Kidney (tissue), 13 donors: ENCODE measurements at regions not wholly inside any gene's neighbourhood (a gene's known extent, or its start where the extent isn't known, plus 50 kb on each side); places are given as distances from the start of the nearest gene placed in this dataset.

Source experiments
- DNase-seq, 5 donors: peaks; one replicate each; pipeline ENCODE4 v3.0.0-alpha.2; 2013 to 2020
- FAIRE-seq: peaks from 2 replicates; lab custom pipeline; 2012; peaks lifted over from hg19 to GRCh38; lab: Jason Lieb, UNC
- H3K27ac ChIP-seq, 2 donors: one replicate each; pipeline ENCODE4 v1.7.0; 2013; ENCODE audit warnings: low read depth in 2 of 2, low read length in 2 of 2, inconsistent platforms in 1 of 2
- H3K27me3 ChIP-seq: one replicate; pipeline ENCODE4 v1.7.1; 2013; ENCODE audit warnings: low read length, inconsistent platforms; ENCODE audit not compliant: control insufficient read depth, insufficient read depth
- H3K36me3 ChIP-seq, 3 donors: one replicate each; pipeline versions ENCODE4 v1.7.0 to v1.7.1; 2013; ENCODE audit warnings: low read length in 3 of 3, control low read depth in 1 of 3, inconsistent platforms in 1 of 3; ENCODE audit not compliant: insufficient read depth in 3 of 3, control insufficient read depth in 2 of 3
- H3K4me1 ChIP-seq, 3 donors: one replicate each; pipeline versions ENCODE4 v1.7.0 to v1.7.1; 2013; ENCODE audit warnings: low read length in 3 of 3, inconsistent platforms in 1 of 3, low read depth in 1 of 3; ENCODE audit not compliant: control insufficient read depth in 2 of 3, insufficient read depth in 2 of 3
- H3K4me3 ChIP-seq, 3 donors: one replicate each; pipeline versions ENCODE4 v1.7.0 to v1.8.1; 2013; ENCODE audit warnings: low read length in 3 of 3, control low read depth in 1 of 3, inconsistent platforms in 1 of 3
- H3K9ac ChIP-seq, 3 donors: one replicate each; pipeline versions ENCODE4 v1.7.0 to v1.7.1; 2013; ENCODE audit warnings: low read length in 3 of 3, control low read depth in 1 of 3, inconsistent platforms in 1 of 3
- H3K9me3 ChIP-seq, 3 donors: one replicate each; pipeline versions ENCODE4 v1.7.0 to v1.7.1; 2013; ENCODE audit warnings: low read length in 3 of 3, control low read depth in 1 of 3, inconsistent platforms in 1 of 3; ENCODE audit not compliant: control insufficient read depth in 2 of 3, insufficient read depth in 1 of 3
- CTCF ChIP-seq: IDR thresholded peaks from 3 replicates; pipeline ENCODE4 v1.5.1; 2012; ENCODE audit warnings: mild to moderate bottlenecking, moderate library complexity, borderline replicate concordance; ENCODE audit not compliant: insufficient read depth; ENCODE audit errors: extremely low read depth
- intact Hi-C: fragments of 100-400 bp; cut with DNase I; formaldehyde crosslinking; loops from one replicate; pipeline ENCODE4 v1.11.1; 2022
- donor health status: control.
- donor health status: control.
- donor health status: control.
- donor health status: control.
- donor health status: control.
- donor health status: DM: yes; HTN: yes; CAD: no.
- donor health status: Normal renal cell carcinoma (clear cell type).

GRCh38 chr11:69968396-69969347, 109.4 kb upstream of the ANO1 start:
- FAIRE-seq (no peak), DNase-seq (peak in 2 of 5 donors; percentile 42 to 87)
- H3K9me3 ChIP-seq: no peaks in the 10 kb centered on the region
- TF ChIP-seq CTCF: no peak
- H3K9ac ChIP-seq: no peak overlapping the region
- no peaks in the 10 kb centered on the region for H3K36me3 ChIP-seq
- no peak overlapping the region for H3K4me3 ChIP-seq
- intact Hi-C loops: no loop called here
- no peaks in the 10 kb centered on the region for H3K27me3 ChIP-seq
- H3K4me1 ChIP-seq: peaks cover 0 to 2% (median 0%) of the 10 kb centered on the region in 3 donors
- peak overlapping the region in 1 of 2 donors; percentile 26 for H3K27ac ChIP-seq

GRCh38 chr11:69969890-69970784, 108.0 kb upstream of the ANO1 start:
- Histone ChIP-seq H3K27ac (no peak overlapping the region), H3K36me3 (no peaks in the 10 kb centered on the region), H3K4me1 (peaks cover 0 to 2% (median 0%) of the 10 kb centered on the region in 3 donors), H3K9me3 (no peaks in the 10 kb centered on the region), H3K9ac (no peak overlapping the region), H3K27me3 (no peaks in the 10 kb centered on the region), H3K4me3 (no peak overlapping the region)
- intact Hi-C loops: no loop called here
- DNase-seq: peak in 2 of 5 donors; percentile 45 to 64
- no peak for TF ChIP-seq CTCF
- FAIRE-seq: no peak

GRCh38 chr11:69970785-69971535, 107.2 kb upstream of the ANO1 start:
- no peak for DNase-seq
- no peaks in the 10 kb centered on the region for H3K9me3 ChIP-seq
- H3K4me3 ChIP-seq: no peak overlapping the region

More at GRCh38 chr11:69970785-69971535, 107.2 kb upstream of the ANO1 start:
- no peak overlapping the region for H3K9ac ChIP-seq
- intact Hi-C loops: no loop called here
- no peaks in the 10 kb centered on the region for H3K36me3 ChIP-seq
- no peak overlapping the region for H3K27ac ChIP-seq
- H3K4me1 ChIP-seq: peaks cover 0 to 2% (median 0%) of the 10 kb centered on the region in 3 donors
- no peak for FAIRE-seq
- TF ChIP-seq CTCF: no peak
- H3K27me3 ChIP-seq: no peaks in the 10 kb centered on the region
